Left lung (tissue), 4 donors: ENCODE measurements at regions not wholly inside any gene's neighbourhood (a gene's known extent, or its start where the extent isn't known, plus 50 kb on each side); places are given as distances from the start of the nearest gene placed in this dataset.

Experiments used
- ATAC-seq: fragments of 200-7000 bp; cut with Tn5 transposase; one replicate; pipeline ENCODE4 v1.9.1; 2020; ENCODE audit warnings: moderate library complexity
- DNase-seq, 4 donors: peaks; one replicate each; pipeline ENCODE4 v3.0.0-alpha.2; 2013 to 2020
- H3K27ac ChIP-seq, 2 donors: fragments of 200-600 bp; sonication (generic) in 1 of 2; one replicate each; pipeline versions ENCODE4 v1.5.0 to v1.8.0; 2020 to 2021
- H3K27me3 ChIP-seq, 2 donors: fragments of 200-600 bp; sonication (generic) in 1 of 2; one replicate each; pipeline versions ENCODE4 v1.5.0 to v1.8.0; 2020 to 2021
- H3K36me3 ChIP-seq, 2 donors: fragments of 200-600 bp; sonication (generic) in 1 of 2; one replicate each; pipeline versions ENCODE4 v1.5.0 to v1.8.0; 2020 to 2021
- H3K4me1 ChIP-seq, 2 donors: fragments of 200-600 bp; one replicate each; pipeline ENCODE4 v1.8.0; 2021
- H3K4me3 ChIP-seq, 2 donors: fragments of 200-600 bp; sonication (generic) in 1 of 2; one replicate each; pipeline versions ENCODE4 v1.5.0 to v1.8.0; 2020 to 2021; ENCODE audit warnings: mild to moderate bottlenecking in 1 of 2
- H3K9me3 ChIP-seq, 2 donors: fragments of 200-600 bp; sonication (generic) in 1 of 2; one replicate each; pipeline versions ENCODE4 v1.5.0 to v1.8.0; 2020 to 2021
- CTCF ChIP-seq, 2 donors: fragments of 200-600 bp; sonication (generic) in 1 of 2; IDR thresholded peaks; one replicate each; pipeline versions ENCODE4 v1.5.0 to v1.8.0; 2021; ENCODE audit warnings: antibody characterized with exemption in 2 of 2
- intact Hi-C, 2 donors: fragments of 100-400 bp; cut with DNase I; formaldehyde crosslinking; loops; one replicate each; pipeline versions ENCODE4 v1.11.2 to v1.14.2; 2022
- donor health status: DM: no; HTN: yes; CAD: no.
- donor health status: DM: no; HTN: no; CAD: no.

GRCh38 chr17:77437017-77437416 lies 296.2 kb downstream of the SEC14L1 start:
- ATAC-seq = peak; percentile 27
- H3K4me3 ChIP-seq = no peak overlapping the region
- intact Hi-C loops = no loop called here
- peaks cover 0 to 8% of the 10 kb centered on the region in 2 donors for H3K36me3 ChIP-seq
- peak in 1 of 4 donors; percentile 87 for DNase-seq
- H3K27ac ChIP-seq = peak overlapping the region in 1 of 2 donors; percentile 29
- TF ChIP-seq CTCF (IDR thresholded peaks at IDR 0.05) = no peak
- H3K4me1 ChIP-seq = peaks cover 66 to 93% of the 10 kb centered on the region in 2 donors
- no peaks in the 10 kb centered on the region for H3K9me3 ChIP-seq
- no peaks in the 10 kb centered on the region for H3K27me3 ChIP-seq

GRCh38 chr17:77437747-77438146 lies 297.0 kb downstream of the SEC14L1 start:
- no peak overlapping the region for H3K4me3 ChIP-seq
- no peaks in the 10 kb centered on the region for H3K9me3 ChIP-seq
- peaks cover 0 to 8% of the 10 kb centered on the region in 2 donors for H3K36me3 ChIP-seq
- H3K4me1 ChIP-seq = peaks cover 68 to 100% of the 10 kb centered on the region in 2 donors
- no peaks in the 10 kb centered on the region for H3K27me3 ChIP-seq
- intact Hi-C loops = no loop called here
- no peak for TF ChIP-seq CTCF (IDR thresholded peaks at IDR 0.05)
- no peak overlapping the region for H3K27ac ChIP-seq
- ATAC-seq (no peak), DNase-seq (no peak)

- H3K27ac ChIP-seq = peak overlapping the region in 1 of 2 donors; percentile 79
- no peaks in the 10 kb centered on the region for H3K9me3 ChIP-seq
- no peak overlapping the region for H3K4me3 ChIP-seq
- peaks cover 62 to 100% of the 10 kb centered on the region in 2 donors for H3K4me1 ChIP-seq
- TF ChIP-seq CTCF (IDR thresholded peaks at IDR 0.05) = no peak
- DNase-seq (no peak), ATAC-seq (no peak)
- intact Hi-C loops = no loop called here
- H3K36me3 ChIP-seq = peaks cover 0 to 5% of the 10 kb centered on the region in 2 donors
- H3K27me3 ChIP-seq = no peaks in the 10 kb centered on the region
Measured at GRCh38 chr17:77438241-77439188, 297.7 kb downstream of the SEC14L1 start.

GRCh38 chr17:77439189-77440018 lies 298.6 kb downstream of the SEC14L1 start:
- H3K36me3 ChIP-seq = peaks cover 0 to 5% of the 10 kb centered on the region in 2 donors
- no peak for ATAC-seq
- TF ChIP-seq CTCF (IDR thresholded peaks at IDR 0.05) = no peak
- no peaks in the 10 kb centered on the region for H3K27me3 ChIP-seq
- no peak for DNase-seq
- peaks cover 53 to 100% of the 10 kb centered on the region in 2 donors for H3K4me1 ChIP-seq
- peak overlapping the region in 1 of 2 donors; percentile 79 for H3K27ac ChIP-seq
- no peaks in the 10 kb centered on the region for H3K9me3 ChIP-seq
- no peak overlapping the region for H3K4me3 ChIP-seq
- intact Hi-C loops = no loop called here

GRCh38 chr17:77440560-77440981 lies 299.8 kb downstream of the SEC14L1 start:
- Histone ChIP-seq H3K27me3 (no peaks in the 10 kb centered on the region), H3K4me1 (peaks cover 55 to 100% of the 10 kb centered on the region in 2 donors), H3K36me3 (peaks cover 0 to 3% of the 10 kb centered on the region in 2 donors), H3K27ac (peak overlapping the region; percentile 53 to 79), H3K4me3 (no peak overlapping the region), H3K9me3 (no peaks in the 10 kb centered on the region)
- ATAC-seq (no peak), DNase-seq (no peak)
- TF ChIP-seq CTCF (IDR thresholded peaks at IDR 0.05) = no peak
- intact Hi-C loops = no loop called here
